Spleen (tissue), 11 donors: ENCODE measurements at regions not wholly inside any gene's neighbourhood (a gene's known extent, or its start where the extent isn't known, plus 50 kb on each side); places are given as distances from the start of the nearest gene placed in this dataset.
A peak's percentile ranks its signal among the peaks of the same experiment; 100 is the strongest.

ENCODE experiments used
- DNase-seq: peaks from one replicate; pipeline ENCODE4 v3.0.0-alpha.2; 2020
- H3K27ac ChIP-seq, 8 donors: fragments of 200-600 bp; sonication (generic) in 7 of 8; 1 replicate in 4 of 8; 2 replicates in 4 of 8; pipeline versions ENCODE4 v1.5.0 to v1.8.0; 2016 to 2021; ENCODE audit warnings: inconsistent platforms in 4 of 8, mild to moderate bottlenecking in 4 of 8, moderate library complexity in 1 of 8
- H3K27me3 ChIP-seq, 7 donors: fragments of 200-600 bp; sonication (generic) in 6 of 7; replicated peaks in 1 of 7; 1 replicate in 4 of 7; 2 replicates in 3 of 7; pipeline versions ENCODE4 v1.5.0 to v1.8.0; 2016 to 2021; ENCODE audit warnings: inconsistent platforms in 3 of 7, mild to moderate bottlenecking in 1 of 7
- H3K36me3 ChIP-seq, 6 donors: fragments of 200-600 bp; sonication (generic) in 5 of 6; 1 replicate in 4 of 6; 2 replicates in 2 of 6; pipeline versions ENCODE4 v1.5.0 to v1.8.0; 2016 to 2021; ENCODE audit warnings: inconsistent platforms in 2 of 6
- H3K4me1 ChIP-seq, 6 donors: fragments of 200-600 bp; sonication (generic) in 5 of 6; 1 replicate in 3 of 6; 2 replicates in 3 of 6; pipeline versions ENCODE4 v1.5.0 to v1.8.0; 2016 to 2021; ENCODE audit warnings: inconsistent platforms in 3 of 6
- H3K4me3 ChIP-seq, 8 donors: fragments of 200-600 bp; sonication (generic) in 7 of 8; 1 replicate in 4 of 8; 2 replicates in 4 of 8; pipeline versions ENCODE4 v1.5.0 to v1.8.0; 2016 to 2021; ENCODE audit warnings: inconsistent platforms in 4 of 8, mild to moderate bottlenecking in 4 of 8, moderate library complexity in 2 of 8
- H3K9me3 ChIP-seq, 8 donors: fragments of 200-600 bp; sonication (generic) in 7 of 8; 1 replicate in 4 of 8; 2 replicates in 4 of 8; pipeline versions ENCODE4 v1.5.0 to v1.8.0; 2016 to 2021; ENCODE audit warnings: inconsistent platforms in 4 of 8
- CTCF ChIP-seq, 11 experiments: fragments of 200-600 bp in 7 of 11; fragments of 450-650 bp in 4 of 11; sonication (generic) in 4 of 11; IDR thresholded peaks in 8 of 11; conservative IDR thresholded peaks in 3 of 11; 1 replicate in 7 of 11; 2 replicates in 4 of 11; pipeline versions ENCODE4 v1.4.0 to v1.8.0; 2016 to 2021; ENCODE audit warnings: antibody characterized with exemption in 11 of 11, inconsistent platforms in 4 of 11, mild to moderate bottlenecking in 1 of 11
- POLR2A ChIP-seq, 3 donors: fragments of 450-650 bp; IDR thresholded peaks; one replicate each; pipeline ENCODE4 v1.5.1; 2017; ENCODE audit warnings: antibody characterized with exemption in 3 of 3, mild to moderate bottlenecking in 1 of 3
- POLR2AphosphoS5 ChIP-seq, 3 donors: sonication (generic); formaldehyde crosslinking; IDR thresholded peaks; one replicate each; pipeline ENCODE4 v1.5.1; 2017; ENCODE audit warnings: antibody characterized with exemption in 3 of 3
- WGBS, 5 donors: extraction: QIAGEN DNeasy Blood & Tissue Kit in 3 of 5; methylation state at CpG; one replicate each; pipeline versions ENCODE4 v1.1.5 to v1.1.7; 2013 to 2018; 5-methylcytosine and 5-hydroxymethylcytosine counted together
- intact Hi-C: fragments of 100-400 bp; cut with DNase I; formaldehyde crosslinking; loops from one replicate; pipeline ENCODE4 v1.15.0; 2023; ENCODE audit warnings: low total_unique reads
- donor health status: healthy with polysubstance abuse.
- donor health status: DM: no; HTN: no; CAD: no; lungs with moderate emphysema.
- donor health status: DM: no; HTN: no; CAD: no.
- donor health status: Bipolar disorder and iron deficiency.
- donor health status: healthy.
- donor health status: DM: no; HTN: no; CAD: no.
- donor health status: DM: yes; HTN: yes; CAD: no.

DNA sequence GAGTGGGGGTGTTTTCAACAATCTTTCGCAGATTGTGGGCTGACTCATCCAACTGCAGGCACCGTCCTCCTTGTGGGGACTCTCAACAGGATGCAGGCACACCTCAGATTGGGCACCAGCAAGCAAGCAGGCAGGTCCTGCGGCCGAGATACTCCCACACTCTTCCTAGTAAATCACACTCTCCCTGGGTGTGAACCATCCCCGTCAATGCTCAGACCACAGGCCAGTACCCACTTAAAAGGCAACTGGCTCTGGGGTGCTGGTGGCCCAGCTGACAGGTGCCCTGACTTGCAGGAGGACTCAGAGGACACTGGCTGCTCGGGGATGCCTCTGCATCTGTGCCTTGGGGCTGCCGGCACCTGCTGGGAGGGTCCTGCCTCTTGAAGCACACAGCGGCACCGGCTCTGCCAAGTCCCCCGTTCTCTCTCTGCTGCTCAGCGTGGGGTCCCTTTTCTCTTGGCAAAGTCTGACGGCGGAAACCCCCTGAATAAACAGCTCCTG is 282.5 kb downstream of the CTTN start:
- intact Hi-C loops: no loop called here
- TF ChIP-seq POLR2AphosphoS5 (IDR thresholded peaks at IDR 0.05) (no peak), CTCF (IDR thresholded peaks at IDR 0.05 in 8 of 11, conservative IDR thresholded peaks at IDR 0.05 in 3 of 11) (no peak), POLR2A (IDR thresholded peaks at IDR 0.05) (no peak)
- Histone ChIP-seq H3K4me1 (no peaks in the 10 kb centered on the region), H3K27ac (no peak overlapping the region), H3K36me3 (no peaks in the 10 kb centered on the region), H3K27me3 (no peaks in the 10 kb centered on the region), H3K4me3 (no peak overlapping the region), H3K9me3 (no peaks in the 10 kb centered on the region)
- DNase-seq: peak; percentile 59
- WGBS, 5 donors: 61 to 76% (median 69%) methylated on average over 10 to 13 of the region's 13 CpGs

DNA sequence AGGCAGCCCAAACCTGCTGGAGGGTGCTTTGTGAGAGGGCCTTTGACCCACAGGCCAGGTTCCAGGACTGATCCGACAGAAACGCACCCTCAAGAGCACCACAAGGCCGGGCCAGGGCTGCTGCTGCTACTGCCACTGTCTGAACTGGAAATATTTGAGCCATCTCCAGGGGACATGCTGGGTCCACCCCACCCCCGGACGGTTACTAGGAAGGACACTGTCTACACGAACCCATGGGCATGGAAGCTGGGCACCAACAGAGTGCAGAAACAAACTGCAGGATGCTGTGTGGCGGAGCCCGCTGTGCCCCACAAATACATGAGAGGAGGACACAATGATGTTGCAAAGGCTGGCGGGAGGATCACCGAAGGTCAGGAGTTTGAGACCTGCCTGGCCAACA is 283.7 kb downstream of the CTTN start:
- H3K36me3 ChIP-seq: no peaks in the 10 kb centered on the region
- intact Hi-C loops: no loop called here
- H3K4me3 ChIP-seq: no peak overlapping the region
- H3K4me1 ChIP-seq: no peaks in the 10 kb centered on the region
- peak; percentile 62 for DNase-seq
- H3K9me3 ChIP-seq: no peaks in the 10 kb centered on the region
- H3K27ac ChIP-seq: no peak overlapping the region
- WGBS, 5 donors: 76 to 86% (median 83%) methylated on average over 8 to 10 of the region's 10 CpGs
- TF ChIP-seq POLR2A (IDR thresholded peaks at IDR 0.05) (no peak), POLR2AphosphoS5 (IDR thresholded peaks at IDR 0.05) (no peak), CTCF (IDR thresholded peaks at IDR 0.05 in 8 of 11, conservative IDR thresholded peaks at IDR 0.05 in 3 of 11) (no peak)
- no peaks in the 10 kb centered on the region for H3K27me3 ChIP-seq

- peak; percentile 44 for DNase-seq
- 86 to 95% (median 91%) methylated on average over 11 to 12 of the region's 12 CpGs for WGBS, 5 donors
- TF ChIP-seq POLR2A (IDR thresholded peaks at IDR 0.05): no peak
Observed at GRCh38 chr11:70682760-70683159, 284.4 kb downstream of the CTTN start.

DNA sequence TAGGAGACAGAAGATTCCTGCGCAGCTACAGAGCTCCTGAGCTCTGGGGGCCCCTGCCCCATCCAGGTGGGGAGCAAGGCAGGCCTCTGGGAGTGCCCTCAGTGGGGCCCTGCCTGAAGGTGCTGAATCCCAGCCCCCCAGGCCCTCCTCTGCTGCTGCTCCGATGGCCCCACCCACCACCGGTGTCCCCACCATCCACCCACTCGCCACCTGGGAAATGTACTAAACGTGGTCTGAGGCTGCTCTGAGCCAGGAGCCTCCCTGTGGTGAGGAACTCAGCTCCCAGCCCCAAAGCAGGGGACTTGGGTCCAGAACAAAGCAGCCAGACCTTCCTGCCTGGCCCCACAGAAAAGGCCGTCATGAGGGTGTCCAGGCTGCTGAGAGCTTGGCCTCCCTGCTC is 289.4 kb downstream of the CTTN start:
- peak; percentile 33 for DNase-seq
- H3K4me3 ChIP-seq: no peak overlapping the region
- no peaks in the 10 kb centered on the region for H3K4me1 ChIP-seq
- H3K27me3 ChIP-seq: peaks cover 0 to 6% (median 0%) of the 10 kb centered on the region in 7 donors
- no peak overlapping the region for H3K27ac ChIP-seq
- no peaks in the 10 kb centered on the region for H3K36me3 ChIP-seq
- 65 to 81% (median 77%) methylated on average over 5 to 6 of the region's 6 CpGs for WGBS, 5 donors
- peaks cover 0 to 7% (median 0%) of the 10 kb centered on the region in 8 donors for H3K9me3 ChIP-seq
- TF ChIP-seq POLR2A (IDR thresholded peaks at IDR 0.05) (no peak), POLR2AphosphoS5 (IDR thresholded peaks at IDR 0.05) (no peak), CTCF (IDR thresholded peaks at IDR 0.05 in 8 of 11, conservative IDR thresholded peaks at IDR 0.05 in 3 of 11) (no peak)
- intact Hi-C loops: no loop called here

More at GRCh38 chr11:70682760-70683159, 284.4 kb downstream of the CTTN start:
- H3K4me3 ChIP-seq: no peak overlapping the region
- intact Hi-C loops: no loop called here
- no peaks in the 10 kb centered on the region for H3K9me3 ChIP-seq
- no peaks in the 10 kb centered on the region for H3K4me1 ChIP-seq
- no peaks in the 10 kb centered on the region for H3K27me3 ChIP-seq
- H3K36me3 ChIP-seq: no peaks in the 10 kb centered on the region
- H3K27ac ChIP-seq: no peak overlapping the region

DNA sequence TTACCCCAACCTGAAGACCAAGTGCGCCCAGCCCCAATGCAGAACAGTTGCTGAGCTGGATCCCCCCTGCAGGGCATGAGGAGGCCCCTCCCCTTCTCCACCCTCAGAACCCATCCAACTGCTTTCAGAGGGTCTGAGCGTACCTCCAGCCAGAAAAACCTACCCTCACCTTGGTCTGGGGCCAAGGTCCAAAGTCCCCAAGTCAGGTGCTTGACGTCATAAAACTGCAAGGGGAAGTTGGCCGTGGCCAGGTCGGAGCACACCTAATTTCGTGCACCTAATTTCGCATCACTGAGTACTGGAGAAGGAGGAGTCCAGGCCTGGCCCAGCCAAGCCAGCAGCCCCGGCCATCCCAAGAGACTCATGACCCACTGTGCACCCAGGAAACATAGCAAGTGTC is 289.8 kb downstream of the CTTN start:
- Histone ChIP-seq H3K9me3 (peaks cover 0 to 7% (median 0%) of the 10 kb centered on the region in 8 donors), H3K36me3 (no peaks in the 10 kb centered on the region), H3K27me3 (peaks cover 0 to 6% (median 0%) of the 10 kb centered on the region in 7 donors), H3K4me1 (no peaks in the 10 kb centered on the region), H3K27ac (no peak overlapping the region), H3K4me3 (no peak overlapping the region)
- intact Hi-C loops: no loop called here
- TF ChIP-seq POLR2AphosphoS5 (IDR thresholded peaks at IDR 0.05): no peak
- TF ChIP-seq CTCF (IDR thresholded peaks at IDR 0.05 in 8 of 11, conservative IDR thresholded peaks at IDR 0.05 in 3 of 11): no peak
- no peak for TF ChIP-seq POLR2A (IDR thresholded peaks at IDR 0.05)
- DNase-seq: peak; percentile 39
- WGBS, 5 donors: 82 to 94% (median 91%) methylated on average over 8 of the region's 8 CpGs
